ENCODE measurements at regions not wholly inside any gene's neighbourhood (a gene's known extent, or its start where the extent isn't known, plus 50 kb on each side); places are given as distances from the start of the nearest gene placed in this dataset.

GRCh38 chr10:1952126-1953095 lies 215.1 kb upstream of the ADARB2 start:
- TF ChIP-seq EP300 (IDR thresholded peaks at IDR 0.05; ENCODE audit: low read depth) (no peak), CTCF (IDR thresholded peaks at IDR 0.05) (no peak)
